ENCODE measurements at regions not wholly inside any gene's neighbourhood (a gene's known extent, or its start where the extent isn't known, plus 50 kb on each side); places are given as distances from the start of the nearest gene placed in this dataset.

- DNase-seq (ENCODE audit: low spot score), result no peak
Observed at GRCh38 chr22:48397531-48398180, 1430.0 kb downstream of the BRD1 start.

- DNase-seq (ENCODE audit: low spot score), result no peak
Observed at GRCh38 chr22:48396785-48397530, 1430.7 kb downstream of the BRD1 start.

GRCh38 chr22:48396091-48396784 is 1431.4 kb downstream of the BRD1 start:
- DNase-seq (ENCODE audit: low spot score), result no peak

GRCh38 chr22:48395201-48395600 is 1432.5 kb downstream of the BRD1 start:
- DNase-seq (ENCODE audit: low spot score), result no peak

GRCh38 chr22:48394787-48395186 is 1432.9 kb downstream of the BRD1 start:
- no peak for DNase-seq (ENCODE audit: low spot score)

GRCh38 chr22:48393885-48394284 is 1433.8 kb downstream of the BRD1 start:
- DNase-seq (ENCODE audit: low spot score), result no peak

- DNase-seq (ENCODE audit: low spot score), result no peak
Observed at GRCh38 chr22:48393041-48393370, 1434.7 kb downstream of the BRD1 start.

GRCh38 chr22:48391820-48392219 is 1435.9 kb downstream of the BRD1 start:
- DNase-seq (ENCODE audit: low spot score), result no peak

- DNase-seq (ENCODE audit: low spot score), result no peak
Observed at GRCh38 chr22:48391171-48391711, 1436.4 kb downstream of the BRD1 start.

GRCh38 chr22:48389916-48390315 is 1437.8 kb downstream of the BRD1 start:
- DNase-seq (ENCODE audit: low spot score), result no peak

GRCh38 chr22:48382197-48382596 is 1445.5 kb downstream of the BRD1 start:
- no peak for DNase-seq (ENCODE audit: low spot score)

- no peak for DNase-seq (ENCODE audit: low spot score)
Observed at GRCh38 chr22:48380016-48380665, 1447.5 kb downstream of the BRD1 start.

- DNase-seq (ENCODE audit: low spot score), result no peak
Observed at GRCh38 chr22:48379371-48379770, 1448.3 kb downstream of the BRD1 start.

- no peak for DNase-seq (ENCODE audit: low spot score)
Observed at GRCh38 chr22:48378673-48379072, 1449.0 kb downstream of the BRD1 start.

- no peak for DNase-seq (ENCODE audit: low spot score)
Observed at GRCh38 chr22:48376936-48377712, 1450.5 kb downstream of the BRD1 start.

GRCh38 chr22:48376428-48376827 is 1451.2 kb downstream of the BRD1 start:
- DNase-seq (ENCODE audit: low spot score), result no peak

- DNase-seq (ENCODE audit: low spot score), result no peak
Observed at GRCh38 chr22:48373626-48374173, 1454.0 kb downstream of the BRD1 start.

- DNase-seq (ENCODE audit: low spot score), result no peak
Observed at GRCh38 chr22:48372390-48372789, 1455.3 kb downstream of the BRD1 start.

GRCh38 chr22:48371391-48371790 is 1456.3 kb downstream of the BRD1 start:
- no peak for DNase-seq (ENCODE audit: low spot score)

- DNase-seq (ENCODE audit: low spot score), result no peak
Observed at GRCh38 chr22:48370508-48371325, 1457.0 kb downstream of the BRD1 start.
